Heart left ventricle (tissue), 16 donors: ENCODE measurements at regions not wholly inside any gene's neighbourhood (a gene's known extent, or its start where the extent isn't known, plus 50 kb on each side); places are given as distances from the start of the nearest gene placed in this dataset.
"Not testable (repeated sequence)": the region's sequence is repeated elsewhere in the genome, so short reads cannot be mapped to it uniquely, and the experiment has no call there.

ENCODE experiments used
- ATAC-seq, 4 donors: fragments of 200-7000 bp; cut with Tn5 transposase; one replicate each; pipeline ENCODE4 v1.9.1; 2020 to 2022; ENCODE audit warnings: moderate library complexity in 4 of 4, mild to moderate bottlenecking in 3 of 4, moderate number of reproducible peaks in 1 of 4
- DNase-seq, 5 donors: peaks; one replicate each; pipeline ENCODE4 v3.0.0-alpha.2; 2020
- H3K27ac ChIP-seq, 12 donors: fragments of 200-600 bp; sonication (generic) in 4 of 12; one replicate each; pipeline versions ENCODE4 v1.5.0 to v1.8.0; 2016 to 2022; ENCODE audit warnings: mild to moderate bottlenecking in 2 of 12
- H3K27me3 ChIP-seq, 9 donors: fragments of 200-600 bp; sonication (generic) in 2 of 9; one replicate each; pipeline versions ENCODE4 v1.5.1 to v1.8.0; 2016 to 2022; ENCODE audit warnings: mild to moderate bottlenecking in 3 of 9
- H3K36me3 ChIP-seq, 9 donors: fragments of 200-600 bp; sonication (generic) in 2 of 9; one replicate each; pipeline versions ENCODE4 v1.5.0 to v1.8.0; 2018 to 2022; ENCODE audit warnings: mild to moderate bottlenecking in 2 of 9
- H3K4me1 ChIP-seq, 12 donors: fragments of 200-600 bp; sonication (generic) in 4 of 12; one replicate each; pipeline versions ENCODE4 v1.5.0 to v1.8.0; 2016 to 2022; ENCODE audit warnings: mild to moderate bottlenecking in 3 of 12
- H3K4me3 ChIP-seq, 12 donors: fragments of 200-600 bp; sonication (generic) in 4 of 12; one replicate each; pipeline versions ENCODE4 v1.5.0 to v1.8.0; 2017 to 2022; ENCODE audit warnings: mild to moderate bottlenecking in 9 of 12, moderate library complexity in 4 of 12
- H3K9me3 ChIP-seq, 12 donors: fragments of 200-600 bp; sonication (generic) in 4 of 12; one replicate each; pipeline versions ENCODE4 v1.5.0 to v1.8.0; 2016 to 2022; ENCODE audit warnings: mild to moderate bottlenecking in 1 of 12
- CTCF ChIP-seq, 12 donors: fragments of 200-600 bp; sonication (generic) in 4 of 12; IDR thresholded peaks; one replicate each; pipeline versions ENCODE4 v1.5.0 to v1.8.0; 2018 to 2022; ENCODE audit warnings: antibody characterized with exemption in 12 of 12, mild to moderate bottlenecking in 5 of 12
- POLR2A ChIP-seq, 2 donors: fragments of 450-650 bp; IDR thresholded peaks; one replicate each; pipeline ENCODE4 v1.6.1; 2017; ENCODE audit warnings: antibody characterized with exemption in 2 of 2, mild to moderate bottlenecking in 2 of 2, moderate library complexity in 2 of 2
- WGBS, 4 donors: extraction: QIAGEN DNeasy Blood & Tissue Kit in 2 of 4; methylation state at CpG; one replicate each; pipeline versions ENCODE4 v1.1.5 to v1.1.7; 2013 to 2018; 5-methylcytosine and 5-hydroxymethylcytosine counted together
- intact Hi-C, 10 donors: fragments of 100-400 bp; cut with DNase I; formaldehyde crosslinking; loops; one replicate each; pipeline versions ENCODE4 v1.11.1 to v1.14.2; 2022
- donor health status: ischemic (EF 13 %, LVEDD 7.1; RV severe dilation, severe dysfunction).
- donor health status: healthy with polysubstance abuse.
- donor health status: DM: no; HTN: yes; CAD: no.
- donor health status: DM: no; HTN: no; CAD: no.
- donor health status: ischemic (EF 25% LVEDD 6.9; RV normal size, moderate dysfunction).
- donor health status: ischemic (EF 25% LVEDD 5.7; RV mildly dilated, moderate dysfunction).
- donor health status: healthy.
- donor health status: DM: yes; HTN: yes; CAD: no.
- donor health status: ischemic (EF 35%, LVEDD 5.7; RV mildly dilated, moderate dysfunction).
- donor health status: nonischemic (EF 11% LVEDD 7.7; RV severe dilation, severe dysfunction).
- donor health status: DM: yes; HTN: yes; CAD: no.
- donor health status: PGD.
- donor health status: ischemic (EF 29% LVEDD 5.4; RV normal size, mild dysfunction).
- donor health status: nonischemic (EF 23%, LVEDD 6.1; RV moderate dilation, normal function).

GRCh38 chr10:113485736-113486135, 67.1 kb upstream of the HABP2 start:
- no peak overlapping the region for H3K27ac ChIP-seq
- TF ChIP-seq CTCF (IDR thresholded peaks at IDR 0.05), result no peak
- no peak for TF ChIP-seq POLR2A (IDR thresholded peaks at IDR 0.05)
- ATAC-seq, result no peak
- no peaks in the 10 kb centered on the region for H3K4me1 ChIP-seq
- no peak overlapping the region for H3K4me3 ChIP-seq
- H3K36me3 ChIP-seq, result no peaks in the 10 kb centered on the region
- DNase-seq, result no peak
- intact Hi-C loops, result no loop called here
- WGBS, 4 donors, result 62 to 66% (median 64%) methylated on average over 1 of the region's 1 CpG
- H3K9me3 ChIP-seq, result peaks cover 0 to 18% (median 0%) of the 10 kb centered on the region in 12 donors
- no peaks in the 10 kb centered on the region for H3K27me3 ChIP-seq

GRCh38 chr10:113486531-113486930, 66.3 kb upstream of the HABP2 start:
- no peaks in the 10 kb centered on the region for H3K27me3 ChIP-seq
- H3K9me3 ChIP-seq, result peaks cover 0 to 10% (median 0%) of the 10 kb centered on the region in 12 donors
- DNase-seq, result no peak
- WGBS, 4 donors, result 83 to 98% (median 84%) methylated on average over 4 of the region's 4 CpGs
- intact Hi-C loops, result no loop called here
- no peak overlapping the region for H3K27ac ChIP-seq
- TF ChIP-seq POLR2A (IDR thresholded peaks at IDR 0.05) (no peak), CTCF (IDR thresholded peaks at IDR 0.05) (no peak)
- no peak for ATAC-seq
- peaks cover 0 to 1% (median 0%) of the 10 kb centered on the region in 12 donors for H3K4me1 ChIP-seq
- H3K4me3 ChIP-seq, result no peak overlapping the region
- H3K36me3 ChIP-seq, result no peaks in the 10 kb centered on the region

GRCh38 chr10:113487154-113487553, 65.7 kb upstream of the HABP2 start:
- ATAC-seq (no peak), DNase-seq (no peak)
- no peaks in the 10 kb centered on the region for H3K27me3 ChIP-seq
- H3K36me3 ChIP-seq, result no peaks in the 10 kb centered on the region
- peaks cover 0 to 4% (median 0%) of the 10 kb centered on the region in 12 donors for H3K4me1 ChIP-seq
- WGBS, 4 donors, result 88 to 100% (median 97%) methylated on average over 1 of the region's 1 CpG
- intact Hi-C loops, result no loop called here
- H3K27ac ChIP-seq, result no peak overlapping the region
- H3K4me3 ChIP-seq, result no peak overlapping the region
- peaks cover 0 to 4% (median 0%) of the 10 kb centered on the region in 12 donors for H3K9me3 ChIP-seq
- TF ChIP-seq POLR2A (IDR thresholded peaks at IDR 0.05), result no peak
- no peak for TF ChIP-seq CTCF (IDR thresholded peaks at IDR 0.05)

- Histone ChIP-seq H3K9me3 (no peaks in the 10 kb centered on the region), H3K4me3 (no peak overlapping the region), H3K27ac (no peak overlapping the region), H3K4me1 (peaks cover 0 to 8% (median 0%) of the 10 kb centered on the region in 12 donors), H3K27me3 (no peaks in the 10 kb centered on the region), H3K36me3 (no peaks in the 10 kb centered on the region)
- DNase-seq, result no peak
- TF ChIP-seq POLR2A (IDR thresholded peaks at IDR 0.05), result no peak
- no peak for TF ChIP-seq CTCF (IDR thresholded peaks at IDR 0.05)
- intact Hi-C loops, result no loop called here
- ATAC-seq, result no peak
Observed at GRCh38 chr10:113488186-113488585, 64.7 kb upstream of the HABP2 start.

GRCh38 chr10:113489522-113489921, 63.3 kb upstream of the HABP2 start:
- intact Hi-C loops, ATAC-seq: not testable (repeated sequence)

More at GRCh38 chr10:113489522-113489921, 63.3 kb upstream of the HABP2 start:
- not testable (repeated sequence) for DNase-seq, H3K4me3 ChIP-seq, H3K27ac ChIP-seq, H3K36me3 ChIP-seq, H3K9me3 ChIP-seq, H3K27me3 ChIP-seq
- 68 to 78% (median 72%) methylated on average over 2 of the region's 2 CpGs for WGBS, 4 donors
- H3K4me1 ChIP-seq, result peaks cover 0 to 13% (median 0%) of the 10 kb centered on the region in 12 donors
